Body of pancreas (tissue), 4 donors: ENCODE measurements at regions not wholly inside any gene's neighbourhood (a gene's known extent, or its start where the extent isn't known, plus 50 kb on each side); places are given as distances from the start of the nearest gene placed in this dataset.

ENCODE experiments used
- ATAC-seq: fragments of 150-250 bp; one replicate; pipeline ENCODE4 v1.9.1; 2016
- DNase-seq, 4 donors: peaks; one replicate each; pipeline ENCODE4 v3.0.0-alpha.2; 2019
- H3K27ac ChIP-seq, 4 donors: fragments of 200-600 bp; sonication (generic); 1 replicate in 3 of 4; 2 replicates in 1 of 4; pipeline versions ENCODE4 v1.5.1 to v1.6.1; 2016 to 2019; ENCODE audit warnings: mild to moderate bottlenecking in 1 of 4, mixed read lengths in 1 of 4, moderate library complexity in 1 of 4
- H3K27me3 ChIP-seq, 2 donors: fragments of 200-600 bp; sonication (generic); one replicate each; pipeline ENCODE4 v1.6.0; 2016; ENCODE audit warnings: mild to moderate bottlenecking in 1 of 2
- H3K36me3 ChIP-seq, 2 donors: fragments of 200-600 bp; sonication (generic); replicated peaks in 1 of 2; 2 replicates each; pipeline ENCODE4 v1.5.1; 2016; ENCODE audit warnings: low read depth in 2 of 2; ENCODE audit not compliant: insufficient read depth in 1 of 2
- H3K4me1 ChIP-seq: fragments of 200-600 bp; sonication (generic); one replicate; pipeline ENCODE4 v1.6.0; 2016
- H3K4me3 ChIP-seq, 2 donors: fragments of 200-600 bp; sonication (generic); 1 replicate in 1 of 2; 2 replicates in 1 of 2; pipeline ENCODE4 v1.5.1; 2016 to 2019
- H3K9me3 ChIP-seq, 3 donors: fragments of 200-600 bp; sonication (generic); 1 replicate in 2 of 3; 2 replicates in 1 of 3; pipeline ENCODE4 v1.5.1; 2016
- POLR2A ChIP-seq, 3 donors: fragments of 450-650 bp; IDR thresholded peaks; one replicate each; pipeline ENCODE4 v1.6.1; 2016; ENCODE audit warnings: antibody characterized with exemption in 3 of 3, mild to moderate bottlenecking in 2 of 3
- WGBS, 2 donors: methylation state at CpG; one replicate each; pipeline ENCODE4 v1.1.5; 2017; 5-methylcytosine and 5-hydroxymethylcytosine counted together
- intact Hi-C: fragments of 100-400 bp; cut with DNase I; formaldehyde crosslinking; loops from one replicate; pipeline ENCODE4 v1.15.1; 2023
- TF ChIP-seq, protein P1 (sequence below), 7 experiments: fragments of 450-650 bp in 4 of 7; fragments of 200-600 bp in 3 of 7; sonication (generic) in 3 of 7; IDR thresholded peaks; one replicate each; pipeline ENCODE4 v1.5.1; 2016 to 2019; ENCODE audit warnings: antibody characterized with exemption in 7 of 7

DNA sequence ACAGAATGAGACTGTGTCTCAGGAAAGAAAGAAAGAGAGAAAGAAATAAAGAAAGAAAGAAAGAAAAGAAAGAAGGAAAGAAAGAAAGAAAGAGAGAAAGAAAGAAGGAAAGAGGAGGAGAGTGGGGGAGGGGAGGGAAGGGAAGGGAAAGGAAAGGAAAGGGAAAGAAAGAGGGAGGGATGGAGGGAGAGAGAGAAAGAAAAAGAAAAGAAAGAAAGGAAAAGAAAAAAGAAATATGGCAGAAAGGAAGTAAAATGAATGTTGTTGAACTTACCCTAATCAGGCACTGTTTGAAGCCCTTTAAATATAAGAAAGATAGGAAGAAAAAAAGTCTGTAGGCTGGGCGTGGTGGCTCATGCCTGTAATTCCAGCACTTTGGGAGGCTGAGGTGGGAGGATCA is 276.1 kb downstream of the INSC start:
- intact Hi-C loops, result no loop called here
- DNase-seq, result no peak

DNA sequence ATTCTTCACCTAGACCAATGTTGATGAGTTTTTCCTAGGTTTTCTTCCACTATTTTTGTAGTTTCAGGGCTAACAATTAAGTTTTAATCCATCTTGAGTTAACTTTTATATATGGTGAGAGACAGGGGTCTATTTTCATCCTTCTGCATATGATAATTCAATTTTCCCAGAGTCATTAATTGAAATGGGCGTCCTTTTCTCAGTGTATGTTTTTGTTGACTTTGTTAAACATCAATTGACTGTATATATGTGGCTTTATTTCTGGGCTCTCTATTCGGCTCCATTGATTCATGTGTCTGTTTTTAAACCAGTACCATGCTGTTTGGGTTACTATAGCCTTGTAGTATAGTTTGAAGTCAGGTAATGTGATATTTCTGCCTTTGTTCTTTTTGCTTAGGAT is 282.1 kb downstream of the INSC start:
- Histone ChIP-seq H3K9me3 (peaks cover 0 to 10% (median 0%) of the 10 kb centered on the region in 3 donors), H3K4me3 (no peak overlapping the region), H3K27me3 (no peaks in the 10 kb centered on the region), H3K4me1 (no peaks in the 10 kb centered on the region), H3K27ac (no peak overlapping the region), H3K36me3 (no peaks in the 10 kb centered on the region)
- ATAC-seq (no peak), DNase-seq (no peak)
- 55 to 61% methylated on average over 2 of the region's 2 CpGs for WGBS, 2 donors
- no peak for TF ChIP-seq POLR2A (IDR thresholded peaks at IDR 0.05)
- TF ChIP-seq, protein P1, sequence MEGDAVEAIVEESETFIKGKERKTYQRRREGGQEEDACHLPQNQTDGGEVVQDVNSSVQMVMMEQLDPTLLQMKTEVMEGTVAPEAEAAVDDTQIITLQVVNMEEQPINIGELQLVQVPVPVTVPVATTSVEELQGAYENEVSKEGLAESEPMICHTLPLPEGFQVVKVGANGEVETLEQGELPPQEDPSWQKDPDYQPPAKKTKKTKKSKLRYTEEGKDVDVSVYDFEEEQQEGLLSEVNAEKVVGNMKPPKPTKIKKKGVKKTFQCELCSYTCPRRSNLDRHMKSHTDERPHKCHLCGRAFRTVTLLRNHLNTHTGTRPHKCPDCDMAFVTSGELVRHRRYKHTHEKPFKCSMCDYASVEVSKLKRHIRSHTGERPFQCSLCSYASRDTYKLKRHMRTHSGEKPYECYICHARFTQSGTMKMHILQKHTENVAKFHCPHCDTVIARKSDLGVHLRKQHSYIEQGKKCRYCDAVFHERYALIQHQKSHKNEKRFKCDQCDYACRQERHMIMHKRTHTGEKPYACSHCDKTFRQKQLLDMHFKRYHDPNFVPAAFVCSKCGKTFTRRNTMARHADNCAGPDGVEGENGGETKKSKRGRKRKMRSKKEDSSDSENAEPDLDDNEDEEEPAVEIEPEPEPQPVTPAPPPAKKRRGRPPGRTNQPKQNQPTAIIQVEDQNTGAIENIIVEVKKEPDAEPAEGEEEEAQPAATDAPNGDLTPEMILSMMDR (IDR thresholded peaks at IDR 0.05), result no peak
- intact Hi-C loops, result no loop called here

More for the DNA sequence above, 276.1 kb downstream of the INSC start:
- peaks cover 0 to 7% (median 0%) of the 10 kb centered on the region in 3 donors for H3K9me3 ChIP-seq
- no peak for ATAC-seq
- TF ChIP-seq, protein P1 (IDR thresholded peaks at IDR 0.05), result no peak
- TF ChIP-seq POLR2A (IDR thresholded peaks at IDR 0.05), result no peak
- H3K27me3 ChIP-seq, result no peaks in the 10 kb centered on the region
- no peak overlapping the region for H3K4me3 ChIP-seq
- 10 to 11% methylated on average over 1 of the region's 1 CpG for WGBS, 2 donors
- H3K36me3 ChIP-seq, result no peaks in the 10 kb centered on the region
- no peaks in the 10 kb centered on the region for H3K4me1 ChIP-seq
- no peak overlapping the region for H3K27ac ChIP-seq

DNA sequence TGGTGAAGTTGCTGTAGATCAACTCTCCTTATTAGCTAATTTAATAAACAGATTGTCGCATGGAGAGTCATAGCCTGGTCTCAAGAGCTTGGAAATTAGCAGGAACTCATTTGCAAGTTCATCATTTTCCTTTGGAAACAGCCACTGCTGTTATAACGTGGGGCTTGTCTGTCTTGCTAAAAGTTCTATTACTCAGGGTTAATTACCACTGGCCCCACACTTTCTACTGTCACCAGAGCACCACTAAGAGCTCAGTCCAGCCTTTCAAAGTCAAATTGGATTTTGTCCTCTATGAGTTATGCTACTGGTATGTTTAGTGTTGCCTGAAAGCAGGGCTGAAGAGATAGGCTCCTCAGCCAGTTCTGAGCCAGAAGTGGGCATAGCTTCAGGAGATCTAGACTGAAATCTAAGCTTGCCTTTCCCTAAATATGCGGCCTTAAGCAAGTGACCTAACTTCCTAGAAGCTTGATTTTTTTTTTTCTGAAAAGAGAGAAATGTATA is 292.2 kb downstream of the INSC start:
- Histone ChIP-seq H3K27ac (no peak overlapping the region), H3K27me3 (no peaks in the 10 kb centered on the region), H3K4me1 (no peaks in the 10 kb centered on the region), H3K9me3 (no peaks in the 10 kb centered on the region), H3K4me3 (no peak overlapping the region), H3K36me3 (no peaks in the 10 kb centered on the region)
- intact Hi-C loops, result no loop called here
- ATAC-seq (no peak), DNase-seq (no peak)
- WGBS, 2 donors, result 58 to 59% methylated on average over 3 of the region's 3 CpGs
- TF ChIP-seq POLR2A (IDR thresholded peaks at IDR 0.05), result no peak
- TF ChIP-seq, protein P1 (IDR thresholded peaks at IDR 0.05), result no peak

DNA sequence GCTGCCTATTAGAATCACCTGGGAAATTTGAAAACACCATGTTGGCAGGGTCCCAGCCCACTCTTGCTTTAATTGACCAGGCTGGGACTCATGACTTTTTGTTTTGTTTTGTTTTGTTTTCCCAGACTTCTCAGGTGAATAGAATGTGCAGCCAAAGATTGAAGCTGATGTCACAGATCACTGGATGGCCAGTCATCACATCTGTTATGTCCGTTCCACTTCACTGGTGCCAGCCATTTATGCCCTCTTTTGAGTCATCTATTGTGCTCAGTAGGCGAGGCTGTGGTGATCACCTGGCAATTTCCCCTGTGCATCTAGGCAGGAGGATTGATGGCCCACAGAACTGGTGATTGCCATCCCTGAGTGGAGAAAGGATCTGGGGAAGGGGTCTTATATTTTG is 297.3 kb downstream of the INSC start:
- H3K36me3 ChIP-seq, result no peaks in the 10 kb centered on the region
- ATAC-seq (no peak), DNase-seq (no peak)
- intact Hi-C loops, result no loop called here
- no peaks in the 10 kb centered on the region for H3K27me3 ChIP-seq
- H3K9me3 ChIP-seq, result no peaks in the 10 kb centered on the region
- no peak overlapping the region for H3K27ac ChIP-seq
- no peak for TF ChIP-seq POLR2A (IDR thresholded peaks at IDR 0.05)
- TF ChIP-seq, protein P1 (IDR thresholded peaks at IDR 0.05), result no peak
- 82 to 83% methylated on average over 2 of the region's 2 CpGs for WGBS, 2 donors
- no peaks in the 10 kb centered on the region for H3K4me1 ChIP-seq
- H3K4me3 ChIP-seq, result no peak overlapping the region

DNA sequence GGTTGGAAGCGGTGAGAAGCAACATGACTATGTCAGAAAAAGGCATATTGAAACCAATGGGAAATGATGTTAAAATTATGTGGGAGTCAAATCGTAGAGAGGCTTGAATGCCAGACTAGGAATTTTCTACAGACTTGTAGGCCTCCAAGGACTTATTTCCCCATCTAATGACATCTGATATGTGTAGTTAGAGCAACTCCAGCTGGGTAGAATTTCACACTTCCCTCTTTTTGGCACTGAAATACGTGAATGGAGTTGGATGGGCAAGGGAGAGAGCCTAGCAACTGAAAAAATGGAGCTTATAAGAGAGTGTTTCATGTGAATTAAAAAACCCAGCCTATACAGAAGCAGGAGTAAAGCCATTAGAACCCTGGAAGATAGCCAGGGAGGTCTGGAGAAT is 304.2 kb downstream of the INSC start:
- Histone ChIP-seq H3K9me3 (no peaks in the 10 kb centered on the region), H3K4me1 (no peaks in the 10 kb centered on the region), H3K27me3 (no peaks in the 10 kb centered on the region), H3K27ac (no peak overlapping the region), H3K36me3 (no peaks in the 10 kb centered on the region), H3K4me3 (no peak overlapping the region)
- DNase-seq, result no peak
- no peak for TF ChIP-seq POLR2A (IDR thresholded peaks at IDR 0.05)
- TF ChIP-seq, protein P1 (IDR thresholded peaks at IDR 0.05), result no peak
- intact Hi-C loops, result no loop called here
- ATAC-seq, result no peak
- WGBS, 2 donors, result 64 to 71% methylated on average over 3 of the region's 3 CpGs
